GM23338 (cell line): ENCODE measurements at regions not wholly inside any gene's neighbourhood (a gene's known extent, or its start where the extent isn't known, plus 50 kb on each side); places are given as distances from the start of the nearest gene placed in this dataset.

Source experiments
- ATAC-seq: fragments of 200-7000 bp; cut with Tn5 transposase; 3 replicates; pipeline ENCODE4 v1.9.1; 2020
- DNase-seq: peaks from one replicate; pipeline ENCODE4 v3.0.0-alpha.2; 2015; ENCODE audit warnings: low spot score
- H2AFZ ChIP-seq: fragments of 200-600 bp; sonication (generic); 2 replicates; pipeline ENCODE4 v1.8.0; 2016; ENCODE audit warnings: antibody characterized with exemption, mild to moderate bottlenecking, moderate library complexity
- H3F3A ChIP-seq: fragments of 200-600 bp; sonication (generic); replicated peaks from 2 replicates; pipeline ENCODE4 v1.8.0; 2017; ENCODE audit warnings: antibody characterized with exemption, mixed run types, low read depth
- H3K27ac ChIP-seq: fragments of 200-600 bp; sonication (generic); 2 replicates; pipeline ENCODE4 v1.6.1; 2016; ENCODE audit warnings: low read depth
- H3K27me3 ChIP-seq: fragments of 200-600 bp; sonication (generic); 2 replicates; pipeline ENCODE4 v1.8.0; 2016; ENCODE audit warnings: mild to moderate bottlenecking, mixed run types, moderate library complexity; ENCODE audit not compliant: insufficient read depth
- H3K36me3 ChIP-seq: fragments of 200-600 bp; sonication (generic); 2 replicates; pipeline ENCODE4 v1.8.0; 2016; ENCODE audit warnings: mild to moderate bottlenecking; ENCODE audit not compliant: insufficient read depth
- H3K4me1 ChIP-seq: fragments of 200-600 bp; sonication (generic); 2 replicates; pipeline ENCODE4 v1.8.0; 2016; ENCODE audit warnings: mild to moderate bottlenecking, moderate library complexity; ENCODE audit not compliant: insufficient read depth
- H3K4me2 ChIP-seq: fragments of 200-600 bp; sonication (generic); 2 replicates; pipeline ENCODE4 v1.7.1; 2017; ENCODE audit warnings: mixed run types
- H3K4me3 ChIP-seq: fragments of 200-600 bp; sonication (generic); 2 replicates; pipeline ENCODE4 v1.6.1; 2016; ENCODE audit warnings: mixed run types
- H3K79me2 ChIP-seq: fragments of 200-600 bp; sonication (generic); replicated peaks from 2 replicates; pipeline ENCODE4 v1.8.0; 2017; ENCODE audit warnings: mild to moderate bottlenecking; ENCODE audit not compliant: insufficient read depth
- H3K9me2 ChIP-seq: fragments of 200-600 bp; sonication (generic); 2 replicates; pipeline ENCODE4 v1.8.0; 2017; ENCODE audit not compliant: insufficient read depth
- H4K20me1 ChIP-seq: fragments of 200-600 bp; sonication (generic); replicated peaks from 2 replicates; pipeline ENCODE4 v1.8.0; 2017; ENCODE audit warnings: mild to moderate bottlenecking; ENCODE audit not compliant: insufficient read depth
- H3K27ac Mint-ChIP-seq: 2 replicates; pipeline ENCODE4 v1.8.0; 2020; ENCODE audit warnings: inconsistent platforms, mild to moderate bottlenecking, moderate library complexity, mixed read lengths
- H3K27me3 Mint-ChIP-seq: 3 replicates; pipeline ENCODE4 v1.8.0; 2022; ENCODE audit warnings: low read depth, mild to moderate bottlenecking, moderate library complexity, mixed read lengths, inconsistent platforms; ENCODE audit not compliant: insufficient read depth, poor library complexity
- H3K36me3 Mint-ChIP-seq: 3 replicates; pipeline ENCODE4 v1.8.0; 2021; ENCODE audit warnings: low read depth, mild to moderate bottlenecking, inconsistent platforms, moderate library complexity, mixed read lengths
- H3K4me1 Mint-ChIP-seq: 3 replicates; pipeline ENCODE4 v1.8.0; 2020; ENCODE audit warnings: mild to moderate bottlenecking, inconsistent platforms, mixed read lengths
- H3K4me3 Mint-ChIP-seq: 3 replicates; pipeline ENCODE4 v1.8.0; 2021; ENCODE audit warnings: moderate library complexity, mild to moderate bottlenecking, inconsistent platforms, mixed read lengths
- H3K9me3 Mint-ChIP-seq: 3 replicates; pipeline ENCODE4 v1.8.0; 2020; ENCODE audit warnings: moderate library complexity, mild to moderate bottlenecking, inconsistent platforms, mixed read lengths
- CREB1 ChIP-seq: fragments of 250-450 bp; sonication (Bioruptor Pico); IDR thresholded peaks from 2 replicates; pipeline ENCODE4 v1.5.0; 2020; ENCODE audit warnings: low read depth, mild to moderate bottlenecking, moderate library complexity
- CTCF ChIP-seq, 2 experiments: fragments of 200-600 bp in 1 of 2; sonication (generic) in 1 of 2; conservative IDR thresholded peaks; 2 replicates each; pipeline versions ENCODE4 v1.5.1 to v1.6.1; 2016 to 2017; ENCODE audit warnings: antibody characterized with exemption in 2 of 2, low read depth in 2 of 2, mild to moderate bottlenecking in 2 of 2, moderate library complexity in 1 of 2
- ETS1 ChIP-seq: IDR thresholded peaks from 2 replicates; pipeline ENCODE4 v1.6.1; 2016; ENCODE audit warnings: antibody characterized with exemption
- EZH2 ChIP-seq: fragments of 200-600 bp; sonication (generic); IDR thresholded peaks from one replicate; pipeline ENCODE4 v1.8.0; 2017; ENCODE audit warnings: antibody characterized with exemption, mild to moderate bottlenecking, low read depth; ENCODE audit not compliant: unreplicated experiment
- JUNB ChIP-seq: IDR thresholded peaks from one replicate; pipeline ENCODE4 v1.6.1; 2016; ENCODE audit warnings: antibody characterized with exemption; ENCODE audit not compliant: unreplicated experiment
- NANOG ChIP-seq: IDR thresholded peaks from 2 replicates; pipeline ENCODE4 v1.6.1; 2016; ENCODE audit warnings: antibody characterized with exemption, borderline replicate concordance
- POLR2AphosphoS5 ChIP-seq: IDR thresholded peaks from 2 replicates; pipeline ENCODE4 v1.6.1; 2016; ENCODE audit warnings: antibody characterized with exemption, low read depth
- REST ChIP-seq: IDR thresholded peaks from one replicate; pipeline ENCODE4 v1.6.1; 2018; ENCODE audit warnings: antibody characterized with exemption; ENCODE audit not compliant: unreplicated experiment
- ZNF114 ChIP-seq: fragments of 250-450 bp; sonication (Bioruptor Pico); IDR thresholded peaks from 2 replicates; pipeline ENCODE4 v1.5.0; 2020; ENCODE audit warnings: mild to moderate bottlenecking, moderate library complexity
- ZNF331 ChIP-seq: fragments of 250-450 bp; sonication (Bioruptor Pico); IDR thresholded peaks from 2 replicates; pipeline ENCODE4 v1.5.0; 2020; ENCODE audit warnings: low read depth, mild to moderate bottlenecking, moderate library complexity
- ZNF462 ChIP-seq: fragments of 250-450 bp; sonication (Bioruptor Pico); IDR thresholded peaks from 2 replicates; pipeline ENCODE4 v1.5.0; 2020; ENCODE audit warnings: mild to moderate bottlenecking, moderate library complexity

GRCh38 chr4:24112466-24112865 is 222.6 kb upstream of the PPARGC1A start (continued):
- TF ChIP-seq ZNF462 (CRISPR knock-in tag) = no peak

- H2AFZ ChIP-seq = no peak overlapping the region
- DNase-seq (no peak), ATAC-seq (no peak)
- no peaks in the 10 kb centered on the region for H3F3A ChIP-seq
- no peaks in the 10 kb centered on the region for H3K4me1 Mint-ChIP-seq
- no peaks in the 10 kb centered on the region for H3K27me3 ChIP-seq
- no peak overlapping the region for H3K27ac Mint-ChIP-seq
- peaks cover 5% of the 10 kb centered on the region for H3K9me2 ChIP-seq
- no peaks in the 10 kb centered on the region for H3K9me3 Mint-ChIP-seq
- H3K4me3 Mint-ChIP-seq = no peak overlapping the region
- H4K20me1 ChIP-seq = no peaks in the 10 kb centered on the region
- H3K36me3 ChIP-seq = no peaks in the 10 kb centered on the region
- H3K4me2 ChIP-seq = no peak overlapping the region
- H3K27ac ChIP-seq = no peak overlapping the region
- H3K36me3 Mint-ChIP-seq = no peaks in the 10 kb centered on the region
- no peaks in the 10 kb centered on the region for H3K4me1 ChIP-seq
- no peak overlapping the region for H3K4me3 ChIP-seq
- H3K27me3 Mint-ChIP-seq = peaks cover 1% of the 10 kb centered on the region
- no peaks in the 10 kb centered on the region for H3K79me2 ChIP-seq
- TF ChIP-seq POLR2AphosphoS5 = no peak
- no peak for TF ChIP-seq EZH2
- TF ChIP-seq ETS1 = no peak
- TF ChIP-seq NANOG = no peak
- TF ChIP-seq ZNF331 = no peak
- no peak for TF ChIP-seq REST
- no peak for TF ChIP-seq CTCF (conservative IDR thresholded peaks at IDR 0.05; ENCODE audit: low read depth in 2 of 2)
- no peak for TF ChIP-seq ZNF114
- TF ChIP-seq CREB1 = no peak
- no peak for TF ChIP-seq JUNB
Observed at GRCh38 chr4:24108567-24108966, 218.7 kb upstream of the PPARGC1A start.
